Hepatocyte (in vitro differentiated cells): ENCODE measurements at regions not wholly inside any gene's neighbourhood (a gene's known extent, or its start where the extent isn't known, plus 50 kb on each side); places are given as distances from the start of the nearest gene placed in this dataset.

Experiments used
- DNase-seq: peaks from one replicate; pipeline ENCODE4 v3.0.0-alpha.2; 2016; ENCODE audit warnings: low spot score
- H2AFZ ChIP-seq: fragments of 200-600 bp; sonication (generic); 2 replicates; pipeline ENCODE4 v1.6.0; 2016; ENCODE audit warnings: antibody characterized with exemption, mild to moderate bottlenecking
- H3K27ac ChIP-seq: fragments of 200-600 bp; sonication (generic); 2 replicates; pipeline ENCODE4 v1.5.1; 2016; ENCODE audit warnings: mild to moderate bottlenecking
- H3K27me3 ChIP-seq: fragments of 200-600 bp; sonication (generic); 2 replicates; pipeline ENCODE4 v1.6.1; 2016
- H3K36me3 ChIP-seq: fragments of 200-600 bp; sonication (generic); replicated peaks from 2 replicates; pipeline ENCODE4 v1.5.1; 2016; ENCODE audit warnings: low read depth; ENCODE audit not compliant: insufficient read depth
- H3K4me1 ChIP-seq: fragments of 200-600 bp; sonication (generic); 2 replicates; pipeline ENCODE4 v1.5.1; 2016; ENCODE audit warnings: mild to moderate bottlenecking, moderate library complexity; ENCODE audit not compliant: insufficient read depth
- H3K4me2 ChIP-seq: fragments of 200-600 bp; sonication (generic); 2 replicates; pipeline ENCODE4 v1.6.0; 2016
- H3K4me3 ChIP-seq: fragments of 200-600 bp; sonication (generic); 2 replicates; pipeline ENCODE4 v1.5.1; 2016; ENCODE audit warnings: mild to moderate bottlenecking
- H3K79me2 ChIP-seq: fragments of 200-600 bp; sonication (generic); 2 replicates; pipeline ENCODE4 v1.6.0; 2017; ENCODE audit warnings: mild to moderate bottlenecking
- H3K9me2 ChIP-seq: fragments of 200-600 bp; sonication (generic); replicated peaks from 2 replicates; pipeline ENCODE4 v1.6.0; 2017; ENCODE audit warnings: mild to moderate bottlenecking; ENCODE audit not compliant: insufficient read depth
- H3K9me3 ChIP-seq: fragments of 200-600 bp; sonication (generic); 2 replicates; pipeline ENCODE4 v1.5.1; 2016; ENCODE audit warnings: low read depth, mild to moderate bottlenecking
- H4K20me1 ChIP-seq: fragments of 200-600 bp; sonication (generic); 2 replicates; pipeline ENCODE4 v1.6.0; 2016; ENCODE audit warnings: mild to moderate bottlenecking; ENCODE audit not compliant: insufficient read depth, poor library complexity, severe bottlenecking
- CTCF ChIP-seq: fragments of 200-600 bp; sonication (generic); IDR thresholded peaks from 2 replicates; pipeline ENCODE4 v1.5.1; 2016; ENCODE audit warnings: antibody characterized with exemption, mild to moderate bottlenecking; ENCODE audit not compliant: poor library complexity
- EZH2 ChIP-seq: fragments of 200-600 bp; sonication (generic); IDR thresholded peaks from 2 replicates; pipeline ENCODE4 v1.6.1; 2016; ENCODE audit warnings: antibody characterized with exemption, mild to moderate bottlenecking, borderline replicate concordance
- EZH2phosphoT487 ChIP-seq: fragments of 200-600 bp; sonication (generic); IDR thresholded peaks from one replicate; pipeline ENCODE4 v1.6.1; 2018; ENCODE audit warnings: antibody characterized with exemption, mild to moderate bottlenecking, low read depth, moderate library complexity; ENCODE audit not compliant: unreplicated experiment, severe bottlenecking
- WGBS: methylation state at CpG from one replicate; pipeline ENCODE4 v1.1.6; 2016; ENCODE audit warnings: low lambda C conversion rate; ENCODE audit errors: missing lambda C conversion rate; 5-methylcytosine and 5-hydroxymethylcytosine counted together

GRCh38 chr2:126990605-126991532 lies 92.2 kb downstream of the TEX51 start:
- no peak for DNase-seq
- no peak overlapping the region for H3K27ac ChIP-seq
- whole genome bisulfite sequencing, result 62% methylated on average over 12 of the region's 12 CpGs
- no peaks in the 10 kb centered on the region for H3K79me2 ChIP-seq
- H3K9me3 ChIP-seq, result no peaks in the 10 kb centered on the region
- H4K20me1 ChIP-seq, result no peaks in the 10 kb centered on the region
- TF ChIP-seq CTCF (no peak), EZH2 (no peak), EZH2phosphoT487 (no peak)
- H3K4me2 ChIP-seq, result no peak overlapping the region
- H3K9me2 ChIP-seq, result no peaks in the 10 kb centered on the region
- H3K27me3 ChIP-seq, result no peaks in the 10 kb centered on the region
- H3K4me1 ChIP-seq, result peaks cover 10% of the 10 kb centered on the region
- H3K4me3 ChIP-seq, result no peak overlapping the region
- no peak overlapping the region for H2AFZ ChIP-seq
- no peaks in the 10 kb centered on the region for H3K36me3 ChIP-seq

GRCh38 chr2:126994340-126994777 lies 95.7 kb downstream of the TEX51 start:
- Histone ChIP-seq H3K4me3 (no peak overlapping the region), H2AFZ (no peak overlapping the region), H3K79me2 (no peaks in the 10 kb centered on the region), H4K20me1 (no peaks in the 10 kb centered on the region), H3K27me3 (no peaks in the 10 kb centered on the region), H3K4me2 (no peak overlapping the region), H3K9me2 (no peaks in the 10 kb centered on the region), H3K36me3 (no peaks in the 10 kb centered on the region), H3K9me3 (no peaks in the 10 kb centered on the region), H3K27ac (no peak overlapping the region), H3K4me1 (peaks cover 26% of the 10 kb centered on the region)
- no peak for DNase-seq
- TF ChIP-seq EZH2phosphoT487, result no peak
- WGBS, result 69% methylated on average over 2 of the region's 2 CpGs

GRCh38 chr2:126995621-126996377 lies 97.1 kb downstream of the TEX51 start:
- no peak for DNase-seq
- no peaks in the 10 kb centered on the region for H3K79me2 ChIP-seq

More at GRCh38 chr2:126995621-126996377, 97.1 kb downstream of the TEX51 start:
- Histone ChIP-seq H3K27me3 (no peaks in the 10 kb centered on the region), H3K9me3 (no peaks in the 10 kb centered on the region), H3K9me2 (no peaks in the 10 kb centered on the region), H3K4me3 (no peak overlapping the region), H3K4me2 (peak overlapping the region; percentile 49), H3K36me3 (no peaks in the 10 kb centered on the region), H2AFZ (no peak overlapping the region), H4K20me1 (no peaks in the 10 kb centered on the region), H3K27ac (peak overlapping the region; percentile 62), H3K4me1 (peaks cover 26% of the 10 kb centered on the region)
- TF ChIP-seq CTCF, result no peak
- WGBS, result 30% methylated on average over 5 of the region's 5 CpGs
